CD4-positive, alpha-beta T cell treated with Interleukin-4 for 4 hours (primary cell): ENCODE measurements at regions not wholly inside any gene's neighbourhood (a gene's known extent, or its start where the extent isn't known, plus 50 kb on each side); places are given as distances from the start of the nearest gene placed in this dataset.
"Not testable (repeated sequence)": the region's sequence is repeated elsewhere in the genome, so short reads cannot be mapped to it uniquely, and the experiment has no call there.

Experiments
- DNase-seq: peaks from one replicate; pipeline ENCODE4 v3.0.0-alpha.2; 2020

GRCh38 chr9:33695856-33696255 is 99.5 kb upstream of the PRSS3 start:
- DNase-seq, result no peak

- no peak for DNase-seq
Measured at GRCh38 chr9:33697171-33697570, 98.2 kb upstream of the PRSS3 start.

- DNase-seq, result no peak
Measured at GRCh38 chr9:33698267-33698666, 97.1 kb upstream of the PRSS3 start.

- DNase-seq, result not testable (repeated sequence)
Measured at GRCh38 chr9:33700940-33701339, 94.4 kb upstream of the PRSS3 start.

GRCh38 chr9:33703430-33704102 is 91.8 kb upstream of the PRSS3 start:
- no peak for DNase-seq

GRCh38 chr9:33705440-33705839 is 89.9 kb upstream of the PRSS3 start:
- not testable (repeated sequence) for DNase-seq

- DNase-seq, result no peak
Measured at GRCh38 chr9:33708441-33708840, 86.9 kb upstream of the PRSS3 start.

- DNase-seq, result no peak
Measured at GRCh38 chr9:33709269-33709668, 86.1 kb upstream of the PRSS3 start.

GRCh38 chr9:33711418-33711817 is 83.9 kb upstream of the PRSS3 start:
- DNase-seq, result not testable (repeated sequence)

GRCh38 chr9:33714989-33715388 is 80.4 kb upstream of the PRSS3 start:
- no peak for DNase-seq

- DNase-seq, result no peak
Measured at GRCh38 chr9:33718987-33719386, 76.4 kb upstream of the PRSS3 start.

- peak; percentile 17 for DNase-seq
Measured at GRCh38 chr9:33719581-33720374, 75.6 kb upstream of the PRSS3 start.

- peak; percentile 71 for DNase-seq
Measured at GRCh38 chr9:33721674-33722358, 73.5 kb upstream of the PRSS3 start.

- DNase-seq, result no peak
Measured at GRCh38 chr9:33722359-33722675, 73.0 kb upstream of the PRSS3 start.

GRCh38 chr9:33728613-33729012 is 66.7 kb upstream of the PRSS3 start:
- no peak for DNase-seq

- no peak for DNase-seq
Measured at GRCh38 chr9:33731142-33731541, 64.2 kb upstream of the PRSS3 start.

- no peak for DNase-seq
Measured at GRCh38 chr9:33731625-33732024, 63.7 kb upstream of the PRSS3 start.

GRCh38 chr9:33734247-33734940 is 61.0 kb upstream of the PRSS3 start:
- not testable (repeated sequence) for DNase-seq

GRCh38 chr9:33734941-33735835 is 60.2 kb upstream of the PRSS3 start:
- not testable (repeated sequence) for DNase-seq

GRCh38 chr9:33737811-33738606 is 57.4 kb upstream of the PRSS3 start:
- no peak for DNase-seq

GRCh38 chr9:33739398-33739797 is 56.0 kb upstream of the PRSS3 start:
- no peak for DNase-seq
